ENCODE measurements at regions not wholly inside any gene's neighbourhood (a gene's known extent, or its start where the extent isn't known, plus 50 kb on each side); places are given as distances from the start of the nearest gene placed in this dataset.

- no peak for TF ChIP-seq CTCF (IDR thresholded peaks at IDR 0.05)
- TF ChIP-seq POLR2A (IDR thresholded peaks at IDR 0.05): no peak
Measured at GRCh38 chr7:69196593-69196992, 401.7 kb upstream of the AUTS2 start.
